ENCODE measurements at regions not wholly inside any gene's neighbourhood (a gene's known extent, or its start where the extent isn't known, plus 50 kb on each side); places are given as distances from the start of the nearest gene placed in this dataset.

DNA sequence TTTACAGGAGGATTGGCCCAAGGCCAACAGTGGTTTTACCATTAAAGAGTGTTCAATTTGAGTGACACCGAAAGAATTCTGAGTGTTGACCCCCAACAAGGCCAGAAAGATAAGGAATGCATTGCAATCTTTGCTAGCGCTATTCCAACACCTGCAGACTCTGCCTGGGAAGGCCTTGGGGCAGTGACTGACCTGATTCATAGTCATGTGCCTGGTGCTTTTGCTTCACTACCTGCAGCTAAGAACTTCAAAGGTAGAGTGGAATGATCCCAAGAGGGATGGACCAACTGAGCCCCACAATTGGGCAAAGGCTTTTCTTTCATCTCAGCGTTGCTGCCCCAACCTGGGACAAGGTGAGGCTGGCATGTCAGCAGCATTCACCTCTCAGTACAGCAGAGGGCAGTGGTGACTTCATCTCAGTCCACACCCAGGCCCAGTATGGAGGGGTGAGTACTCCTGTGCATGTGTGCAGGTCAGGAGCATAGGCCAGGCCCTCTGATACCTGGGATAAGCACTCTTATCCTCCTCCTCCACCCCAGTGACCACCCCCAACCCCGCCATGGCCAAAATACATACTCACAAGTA lies 149.6 kb upstream of the GNAO1 start:
- H3K4me3 ChIP-seq (ENCODE audit: low read depth, low read length): no peak overlapping the region
- DNase-seq (ENCODE audit: low read depth): no peak
- TF ChIP-seq, protein P1, sequence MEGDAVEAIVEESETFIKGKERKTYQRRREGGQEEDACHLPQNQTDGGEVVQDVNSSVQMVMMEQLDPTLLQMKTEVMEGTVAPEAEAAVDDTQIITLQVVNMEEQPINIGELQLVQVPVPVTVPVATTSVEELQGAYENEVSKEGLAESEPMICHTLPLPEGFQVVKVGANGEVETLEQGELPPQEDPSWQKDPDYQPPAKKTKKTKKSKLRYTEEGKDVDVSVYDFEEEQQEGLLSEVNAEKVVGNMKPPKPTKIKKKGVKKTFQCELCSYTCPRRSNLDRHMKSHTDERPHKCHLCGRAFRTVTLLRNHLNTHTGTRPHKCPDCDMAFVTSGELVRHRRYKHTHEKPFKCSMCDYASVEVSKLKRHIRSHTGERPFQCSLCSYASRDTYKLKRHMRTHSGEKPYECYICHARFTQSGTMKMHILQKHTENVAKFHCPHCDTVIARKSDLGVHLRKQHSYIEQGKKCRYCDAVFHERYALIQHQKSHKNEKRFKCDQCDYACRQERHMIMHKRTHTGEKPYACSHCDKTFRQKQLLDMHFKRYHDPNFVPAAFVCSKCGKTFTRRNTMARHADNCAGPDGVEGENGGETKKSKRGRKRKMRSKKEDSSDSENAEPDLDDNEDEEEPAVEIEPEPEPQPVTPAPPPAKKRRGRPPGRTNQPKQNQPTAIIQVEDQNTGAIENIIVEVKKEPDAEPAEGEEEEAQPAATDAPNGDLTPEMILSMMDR (IDR thresholded peaks at IDR 0.05; ENCODE audit: insufficient read depth, low read depth, low read length): no peak

DNA sequence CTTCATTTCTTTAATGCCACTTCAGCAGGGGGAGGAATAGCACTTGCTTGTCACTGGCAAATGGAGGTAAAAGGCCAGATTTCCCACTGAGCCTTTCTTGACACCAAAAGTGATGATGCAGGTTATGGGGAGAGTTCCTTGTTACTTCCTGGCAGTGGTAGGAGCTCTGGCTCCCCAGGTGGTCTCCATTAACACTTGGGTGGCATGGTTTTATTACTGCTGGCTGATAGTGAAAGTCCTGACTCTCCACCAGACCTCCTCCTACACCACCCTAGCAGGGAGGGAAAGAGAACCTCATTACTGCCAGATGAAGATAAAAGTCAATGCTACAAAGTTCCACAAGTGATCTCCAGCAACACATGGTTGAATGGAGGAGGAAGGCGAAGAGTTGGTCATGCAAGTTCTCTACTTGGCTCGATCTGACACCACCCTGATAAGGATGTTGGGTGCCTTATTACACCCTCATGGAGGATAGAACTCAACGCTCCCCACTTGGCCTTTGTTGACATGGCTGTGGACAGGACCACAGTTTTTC lies 152.7 kb upstream of the GNAO1 start:
- no peak overlapping the region for H3K4me3 ChIP-seq (ENCODE audit: low read depth, low read length)
- no peak for DNase-seq (ENCODE audit: low read depth)
- TF ChIP-seq, protein P1 (IDR thresholded peaks at IDR 0.05; ENCODE audit: insufficient read depth, low read depth, low read length): no peak

DNA sequence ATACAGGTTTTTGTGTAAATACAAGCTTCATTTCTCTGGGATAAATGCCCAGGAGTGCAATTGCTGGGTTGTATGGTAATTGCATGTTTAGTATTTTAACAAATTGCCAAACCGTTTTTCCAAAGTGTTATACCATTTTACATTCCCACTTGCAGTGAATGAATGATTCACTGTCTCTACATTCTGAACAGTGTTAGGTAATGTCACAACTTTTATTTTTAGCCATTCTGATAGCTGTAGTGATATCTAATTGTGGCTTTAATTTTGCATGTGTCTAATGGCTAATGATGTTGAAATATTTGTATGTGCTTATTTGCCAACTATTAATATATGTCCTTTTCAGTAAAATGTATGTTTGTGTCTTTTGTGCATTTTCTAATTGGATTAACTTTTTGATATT lies 156.9 kb upstream of the CES5A start:
- H3K4me3 ChIP-seq (ENCODE audit: low read depth, low read length): no peak overlapping the region
- DNase-seq (ENCODE audit: low read depth): no peak
- TF ChIP-seq, protein P1 (IDR thresholded peaks at IDR 0.05; ENCODE audit: insufficient read depth, low read depth, low read length): no peak

DNA sequence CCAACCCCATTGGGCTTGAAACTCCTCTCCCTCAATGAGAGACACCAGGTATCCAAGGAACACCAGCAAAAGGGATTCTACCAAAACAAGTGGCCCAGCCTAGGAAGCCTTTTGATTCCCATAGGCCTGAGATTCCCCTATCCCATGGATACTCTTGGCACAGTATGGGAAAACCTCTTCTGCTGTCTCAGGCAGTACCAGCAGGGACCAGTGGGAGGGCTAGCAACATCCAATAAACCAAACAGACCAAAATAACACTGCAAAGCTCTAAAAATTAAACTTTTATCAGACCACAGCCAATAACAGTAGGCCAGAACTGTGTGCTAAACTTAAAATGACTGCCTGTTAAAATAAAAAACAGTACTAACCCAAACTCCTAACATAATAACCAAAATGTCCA lies 153.9 kb upstream of the CES5A start:
- TF ChIP-seq, protein P1 (IDR thresholded peaks at IDR 0.05; ENCODE audit: insufficient read depth, low read depth, low read length): no peak
- H3K4me3 ChIP-seq (ENCODE audit: low read depth, low read length): no peak overlapping the region
- DNase-seq (ENCODE audit: low read depth): no peak

DNA sequence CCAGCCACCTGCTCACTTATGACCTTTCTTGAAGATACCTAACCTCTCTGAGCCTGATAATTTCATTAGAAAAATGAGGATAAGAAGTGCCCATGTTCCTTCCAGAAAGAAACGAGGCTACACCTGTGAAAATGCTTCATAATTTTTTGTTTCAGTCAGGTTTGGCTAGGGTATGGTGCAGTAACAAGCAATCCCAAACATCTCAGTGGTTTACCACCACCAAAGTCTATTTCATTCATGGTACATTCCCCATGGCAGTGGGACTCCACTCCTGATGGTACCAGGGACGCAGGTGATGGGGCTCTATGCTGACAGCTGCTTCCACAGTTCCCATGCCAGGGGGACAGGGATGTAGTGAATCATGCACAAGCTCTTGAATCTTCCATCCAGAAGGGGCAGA lies 147.6 kb upstream of the CES5A start:
- TF ChIP-seq, protein P1 (IDR thresholded peaks at IDR 0.05; ENCODE audit: insufficient read depth, low read depth, low read length): no peak
- H3K4me3 ChIP-seq (ENCODE audit: low read depth, low read length): no peak overlapping the region
- DNase-seq (ENCODE audit: low read depth): no peak

DNA sequence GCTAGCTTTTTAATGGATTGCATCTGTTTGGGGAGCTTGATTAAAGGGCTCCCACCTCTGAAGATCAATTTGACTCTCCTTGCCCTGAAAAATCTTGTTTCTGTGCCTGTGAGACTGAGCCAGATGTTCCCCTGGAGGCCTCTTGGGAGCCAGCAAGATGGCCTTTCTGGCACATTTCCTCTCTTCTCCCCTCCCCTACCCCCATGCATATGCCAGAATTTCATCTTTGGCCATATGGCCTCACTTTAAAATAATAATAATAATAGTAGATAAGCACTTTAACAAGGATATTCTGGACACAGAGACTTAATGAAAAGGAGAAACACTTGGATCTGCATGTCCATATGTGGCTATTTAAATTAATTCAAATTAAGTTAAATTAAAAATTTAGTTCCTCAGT lies 144.1 kb upstream of the CES5A start:
- DNase-seq (ENCODE audit: low read depth): no peak
- TF ChIP-seq, protein P1 (IDR thresholded peaks at IDR 0.05; ENCODE audit: insufficient read depth, low read depth, low read length): no peak
- no peak overlapping the region for H3K4me3 ChIP-seq (ENCODE audit: low read depth, low read length)
